Fibroblast of the aortic adventitia (primary cell): ENCODE measurements at regions not wholly inside any gene's neighbourhood (a gene's known extent, or its start where the extent isn't known, plus 50 kb on each side); places are given as distances from the start of the nearest gene placed in this dataset.
A peak's percentile ranks its signal among the peaks of the same experiment; 100 is the strongest.
"Not testable (repeated sequence)": the region's sequence is repeated elsewhere in the genome, so short reads cannot be mapped to it uniquely, and the experiment has no call there.

Experiments used
- DNase-seq: peaks from one replicate; pipeline ENCODE4 v3.0.0-alpha.2; 2010; ENCODE audit warnings: low read depth
- H3K4me3 ChIP-seq: 2 replicates; pipeline ENCODE4 v1.5.1; 2011; ENCODE audit warnings: low read depth, mild to moderate bottlenecking, control low read depth, low read length, moderate library complexity
- CTCF ChIP-seq: IDR thresholded peaks from 2 replicates; pipeline ENCODE4 v1.5.1; 2011; ENCODE audit warnings: mild to moderate bottlenecking, low read length, control low read depth, inconsistent platforms; ENCODE audit not compliant: insufficient read depth

- DNase-seq = no peak
- no peak overlapping the region for H3K4me3 ChIP-seq
- no peak for TF ChIP-seq CTCF
Measured at GRCh38 chr5:53169933-53170332, 60.4 kb upstream of the MOCS2 start.

- peak; percentile 70 for DNase-seq
- H3K4me3 ChIP-seq = no peak overlapping the region
- TF ChIP-seq CTCF = peak; percentile 72
Measured at GRCh38 chr5:53170746-53171349, 61.3 kb upstream of the MOCS2 start.

- DNase-seq, H3K4me3 ChIP-seq: not testable (repeated sequence)
Measured at GRCh38 chr5:53172073-53172472, 62.5 kb upstream of the MOCS2 start.

- no peak overlapping the region for H3K4me3 ChIP-seq
- TF ChIP-seq CTCF = no peak
- no peak for DNase-seq
Measured at GRCh38 chr5:53172630-53173029, 63.1 kb upstream of the MOCS2 start.

- no peak overlapping the region for H3K4me3 ChIP-seq
- no peak for TF ChIP-seq CTCF
- no peak for DNase-seq
Measured at GRCh38 chr5:53173083-53173482, 63.5 kb upstream of the MOCS2 start.

GRCh38 chr5:53178830-53179229 is 69.3 kb upstream of the MOCS2 start:
- no peak overlapping the region for H3K4me3 ChIP-seq
- no peak for TF ChIP-seq CTCF
- no peak for DNase-seq

GRCh38 chr5:53179691-53180090 is 70.1 kb upstream of the MOCS2 start:
- H3K4me3 ChIP-seq = no peak overlapping the region
- no peak for DNase-seq
- no peak for TF ChIP-seq CTCF
